Brain pericyte (primary cell): ENCODE measurements at regions not wholly inside any gene's neighbourhood (a gene's known extent, or its start where the extent isn't known, plus 50 kb on each side); places are given as distances from the start of the nearest gene placed in this dataset.
"Not testable (repeated sequence)": the region's sequence is repeated elsewhere in the genome, so short reads cannot be mapped to it uniquely, and the experiment has no call there.

Source experiments
- DNase-seq: peaks from one replicate; pipeline ENCODE4 v3.0.0-alpha.2; 2012; ENCODE audit warnings: low read depth, low spot score

DNA sequence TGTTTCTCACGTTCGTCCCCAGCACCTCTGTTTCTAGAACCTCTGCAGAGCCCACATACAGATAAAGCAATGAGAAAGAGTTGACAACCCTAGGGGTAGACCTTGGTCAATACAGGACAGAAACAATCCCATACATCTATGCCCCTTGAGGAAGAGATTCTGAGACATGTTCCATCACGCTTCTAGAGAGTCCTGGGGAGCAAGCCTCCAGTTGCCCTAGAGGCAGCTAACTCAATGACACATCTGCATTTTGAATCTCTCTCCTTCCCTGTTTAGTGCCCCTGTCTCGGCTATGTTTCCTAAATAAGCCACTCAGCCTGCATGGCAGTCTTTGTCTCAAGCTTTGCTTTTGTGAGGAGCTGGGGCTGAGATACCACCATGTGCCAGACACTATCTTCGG, 435.3 kb downstream of the CD83 start:
- DNase-seq, result no peak

DNA sequence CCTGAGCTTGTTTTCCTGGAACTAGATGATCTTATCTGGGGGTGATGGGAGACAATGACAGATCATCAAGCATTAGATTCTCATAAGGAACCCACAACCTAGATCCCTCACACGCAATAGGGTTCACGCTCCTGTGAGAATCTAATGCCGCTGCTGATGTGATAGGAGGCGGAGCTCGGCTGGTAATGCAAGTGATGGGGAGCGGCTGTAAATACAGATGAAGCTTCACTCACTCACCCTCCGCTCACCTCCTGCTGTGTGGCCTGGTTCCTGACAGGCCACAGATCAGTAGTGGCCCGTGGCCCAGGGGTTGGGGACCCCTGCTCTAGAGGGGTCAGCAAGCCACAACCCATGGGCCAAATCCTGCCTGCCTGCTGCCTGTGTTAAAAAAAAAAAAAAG, 435.9 kb downstream of the CD83 start:
- DNase-seq, result no peak

DNA sequence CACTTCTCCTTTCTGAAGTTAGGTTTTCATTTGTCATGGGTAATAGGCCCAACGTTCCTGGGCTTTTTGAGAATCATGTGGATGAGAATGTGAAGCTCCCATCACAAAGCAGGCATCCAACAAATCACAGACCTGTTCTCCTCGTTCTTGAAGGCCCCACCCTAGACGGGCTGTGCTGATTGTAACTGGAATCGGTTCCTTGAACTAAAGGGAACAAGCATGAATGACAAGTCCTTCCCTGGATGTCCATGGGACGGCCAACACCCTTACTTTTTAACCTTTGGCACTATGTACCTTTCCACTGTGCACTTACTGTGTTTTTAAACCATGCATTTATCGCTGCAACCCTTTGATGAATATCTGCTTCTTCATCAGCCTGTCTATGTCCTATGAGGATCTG, 438.2 kb downstream of the CD83 start:
- no peak for DNase-seq

DNA sequence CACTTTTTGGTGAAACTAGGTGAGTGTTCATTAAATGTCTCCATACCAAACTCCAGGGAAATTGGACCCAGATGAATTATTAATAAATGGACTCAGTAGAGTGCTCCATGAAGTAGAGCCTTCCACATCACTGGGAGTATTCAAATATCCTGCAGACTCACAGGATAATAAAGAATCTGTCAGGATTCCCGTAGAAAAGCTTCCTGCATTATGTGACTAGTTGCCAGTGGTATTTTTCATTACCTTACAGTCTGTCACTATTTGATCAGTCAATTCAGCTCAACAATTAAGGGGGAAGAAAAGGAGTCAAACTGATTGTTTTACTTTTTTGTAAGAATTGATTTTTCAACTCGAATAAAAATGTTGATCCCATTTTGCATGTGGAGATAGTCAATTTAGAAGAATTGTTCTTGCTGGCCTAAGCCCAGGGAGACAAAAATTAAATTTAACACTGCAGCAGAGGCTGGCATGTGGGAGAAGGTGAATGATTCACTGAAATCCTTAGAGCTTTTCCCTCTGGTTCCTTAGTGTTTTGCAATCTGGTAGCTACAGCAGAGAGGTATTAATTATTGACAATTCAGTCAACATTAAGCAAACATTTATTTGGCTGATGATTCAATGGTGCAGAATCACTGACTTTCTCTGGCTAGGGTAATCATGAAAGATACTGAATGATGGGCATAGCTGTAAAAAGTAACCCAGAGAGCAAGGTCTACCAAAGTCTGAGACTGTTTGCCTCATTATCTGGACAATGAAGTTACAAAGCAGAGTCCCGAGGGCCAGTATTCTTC, 442.4 kb downstream of the CD83 start:
- no peak for DNase-seq

DNA sequence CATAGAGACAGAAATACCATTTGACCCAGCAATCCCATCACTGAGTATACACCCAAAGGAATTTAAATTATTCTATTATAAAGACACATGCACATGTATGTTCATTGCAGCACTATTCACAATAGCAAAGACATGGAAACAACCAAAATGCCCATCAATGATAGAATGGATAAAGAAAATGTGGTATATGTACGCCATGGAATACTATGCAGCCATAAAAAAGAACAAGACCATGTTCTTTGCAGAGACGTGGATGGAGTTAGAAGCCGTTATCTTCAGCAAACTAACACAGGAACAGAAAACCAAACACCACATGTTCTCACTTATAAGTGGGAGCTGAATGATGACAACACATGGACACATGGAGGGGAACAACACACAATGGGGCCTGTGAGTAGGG, 444.0 kb downstream of the CD83 start:
- DNase-seq, result not testable (repeated sequence)

DNA sequence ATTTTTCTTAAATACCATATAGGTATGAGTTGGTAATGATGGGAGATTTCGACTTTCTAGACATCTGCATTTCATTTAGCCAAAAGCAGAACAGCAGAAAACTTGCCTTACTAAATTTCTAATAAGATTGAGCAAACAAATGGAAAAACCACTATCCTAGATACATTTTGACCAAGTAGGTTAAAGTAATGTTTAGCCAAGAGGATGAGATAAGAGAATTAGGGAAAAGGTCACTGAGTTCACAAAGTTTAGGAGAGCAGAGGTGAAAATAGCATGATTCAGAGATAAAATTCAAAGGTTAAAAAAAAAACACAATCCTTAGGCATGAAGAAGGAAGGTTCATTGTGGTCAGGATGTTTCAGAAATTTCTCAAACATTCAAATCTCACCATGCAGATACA, 450.3 kb downstream of the CD83 start:
- no peak for DNase-seq

DNA sequence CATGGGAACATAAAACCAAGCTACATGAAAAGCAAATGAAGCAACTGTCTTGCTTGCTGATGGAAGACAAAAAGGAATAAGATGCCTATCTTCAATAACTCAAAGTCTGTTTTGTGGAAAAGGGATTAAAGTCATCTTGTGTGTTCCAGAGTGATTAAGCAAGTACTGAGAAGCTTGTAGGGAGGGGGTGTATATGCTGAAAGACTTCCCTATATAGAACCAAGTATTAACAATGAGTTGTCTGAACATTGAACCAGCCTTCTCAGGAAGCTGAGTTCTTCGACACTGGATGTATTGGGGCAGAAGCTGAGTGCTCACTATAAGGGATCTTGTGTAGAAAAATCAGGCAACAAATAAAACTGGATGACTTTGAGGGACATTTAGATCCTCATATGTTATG, 451.8 kb downstream of the CD83 start:
- DNase-seq, result no peak

DNA sequence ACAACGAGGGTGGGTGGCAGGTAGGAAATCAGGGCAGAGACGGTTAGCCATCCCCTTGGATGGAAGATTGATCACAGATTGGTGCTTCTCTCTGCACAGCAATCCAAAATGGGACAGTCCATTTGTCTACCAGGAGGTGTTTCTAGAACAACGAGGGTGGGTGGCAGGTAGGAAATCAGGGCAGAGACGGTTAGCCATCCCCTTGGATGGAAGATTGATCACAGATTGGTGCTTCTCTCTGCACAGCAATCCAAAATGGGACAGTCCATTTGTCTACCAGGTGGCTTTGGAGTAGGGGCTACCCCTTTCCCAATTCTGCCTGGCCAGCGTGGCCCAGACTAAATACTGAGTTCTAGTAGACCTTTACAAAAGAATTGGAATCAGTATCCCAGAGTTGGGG, 452.3 kb downstream of the CD83 start:
- not testable (repeated sequence) for DNase-seq

DNA sequence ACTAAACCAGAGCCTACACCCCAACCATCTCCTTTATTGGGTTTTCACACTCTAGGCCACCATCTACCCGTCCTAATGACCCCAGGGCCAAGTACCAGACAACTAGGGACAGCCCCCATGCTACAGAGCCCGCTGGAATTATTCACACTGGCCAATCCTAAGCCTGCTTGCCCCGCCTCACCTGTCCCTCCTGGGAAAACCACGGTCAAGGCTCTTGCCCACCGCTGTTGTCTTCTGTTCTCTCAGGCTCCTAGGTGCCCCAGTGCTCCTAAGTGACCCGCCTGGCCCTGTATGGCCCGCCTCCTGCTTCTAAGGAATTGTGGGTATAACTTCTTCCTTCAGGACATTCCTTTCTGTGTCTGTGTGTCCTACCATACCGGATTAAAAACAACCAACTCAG, 453.4 kb downstream of the CD83 start:
- no peak for DNase-seq

DNA sequence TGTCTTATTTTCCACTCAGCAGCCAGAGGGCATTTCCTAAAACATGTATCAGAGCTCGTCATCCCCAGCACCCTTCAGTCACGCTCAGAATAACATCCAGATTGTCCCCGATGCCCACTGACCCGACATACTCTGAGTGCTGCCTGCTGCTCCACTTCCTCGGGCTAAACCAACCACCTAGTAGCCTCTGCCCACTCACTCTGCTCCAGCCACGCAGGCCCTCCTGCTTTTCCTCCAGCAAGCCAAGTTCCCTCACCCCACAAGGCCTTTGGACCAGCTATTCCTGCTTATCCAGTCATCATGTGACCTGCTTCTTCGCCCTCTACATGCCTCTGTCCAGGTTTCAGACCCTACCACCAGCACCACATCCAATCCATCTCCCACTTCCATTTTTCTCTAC, 454.2 kb downstream of the CD83 start:
- DNase-seq, result no peak

DNA sequence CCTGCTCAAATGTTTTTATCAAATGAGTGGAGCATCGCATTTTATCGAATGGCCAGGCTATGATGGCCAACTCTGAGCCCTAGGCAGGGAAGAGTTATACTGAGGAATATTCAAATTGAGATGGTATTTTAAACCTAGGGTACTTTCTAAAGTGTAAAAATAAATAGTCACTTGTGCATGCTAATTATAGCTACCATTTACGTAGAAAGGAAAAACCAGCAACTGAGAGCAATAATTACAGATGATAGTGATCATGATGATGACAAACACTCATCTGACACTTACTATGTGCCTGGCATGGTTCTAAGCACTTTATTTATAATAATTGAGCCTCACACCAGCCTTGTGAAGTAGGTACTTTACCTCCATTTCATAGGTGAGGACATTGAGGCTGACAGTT, 455.7 kb downstream of the CD83 start:
- no peak for DNase-seq

DNA sequence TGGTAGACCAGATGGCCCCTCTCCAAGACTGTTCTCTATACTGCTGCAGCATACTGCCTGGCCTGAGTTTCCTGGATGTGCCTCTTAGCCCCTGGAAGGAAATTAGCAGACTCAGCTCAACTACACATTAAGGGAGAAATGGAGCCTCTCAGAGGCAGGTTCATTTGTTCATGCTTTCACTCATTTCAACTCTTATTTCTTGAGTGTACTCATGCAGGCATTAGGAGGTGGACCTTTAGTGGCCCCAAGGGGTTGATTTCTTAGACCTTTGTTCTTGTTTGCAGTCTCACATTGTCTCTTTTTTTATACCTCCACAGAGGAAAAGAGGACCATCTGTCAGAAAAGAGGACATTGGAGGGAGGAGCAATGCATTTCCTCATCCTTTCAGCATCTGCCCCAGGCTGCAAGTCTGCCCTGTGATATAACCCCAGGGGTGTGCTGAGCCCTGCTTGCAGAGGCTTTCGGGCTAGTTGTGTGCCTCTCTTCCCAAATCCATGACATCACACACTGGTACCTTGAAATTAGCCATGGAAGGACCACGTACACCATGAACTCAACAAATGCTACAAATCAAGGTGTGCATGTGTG, 456.2 kb downstream of the CD83 start:
- DNase-seq, result no peak

DNA sequence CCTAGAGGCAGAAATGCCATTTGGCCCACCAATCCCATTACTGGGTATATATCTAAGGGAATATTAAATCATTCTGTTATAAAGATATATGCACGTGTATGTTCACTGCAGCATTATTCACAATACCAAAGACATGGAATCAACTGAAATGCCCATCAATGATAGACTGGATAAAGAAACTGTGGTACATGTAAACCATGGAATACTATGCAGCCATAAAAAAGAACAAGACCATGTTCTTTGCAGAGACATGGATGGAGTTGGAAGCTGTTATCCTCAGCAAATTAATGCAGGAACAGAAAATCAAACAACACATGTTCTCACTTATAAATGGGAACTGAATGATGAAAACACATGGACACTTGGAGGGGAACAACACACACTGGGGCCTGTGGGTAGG, 458.4 kb downstream of the CD83 start:
- DNase-seq, result no peak

DNA sequence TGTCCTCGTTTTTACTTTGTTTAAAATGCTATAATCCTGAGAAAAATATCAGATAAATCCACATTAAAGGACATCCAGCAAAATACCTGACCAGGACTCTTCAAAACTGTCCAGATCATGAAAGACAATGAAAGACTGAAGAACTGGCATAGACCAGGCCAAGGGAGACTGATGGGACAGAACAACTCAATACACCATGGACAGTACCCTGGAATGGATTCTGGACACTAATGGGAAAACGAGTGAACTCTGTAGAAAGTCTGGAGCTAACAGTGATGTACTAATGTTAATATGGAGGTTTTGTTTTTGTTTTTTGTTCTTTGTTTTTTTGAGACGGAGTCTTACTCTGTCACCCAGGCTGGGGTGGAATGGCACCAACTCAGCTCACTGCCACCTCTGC, 461.4 kb downstream of the CD83 start:
- no peak for DNase-seq

DNA sequence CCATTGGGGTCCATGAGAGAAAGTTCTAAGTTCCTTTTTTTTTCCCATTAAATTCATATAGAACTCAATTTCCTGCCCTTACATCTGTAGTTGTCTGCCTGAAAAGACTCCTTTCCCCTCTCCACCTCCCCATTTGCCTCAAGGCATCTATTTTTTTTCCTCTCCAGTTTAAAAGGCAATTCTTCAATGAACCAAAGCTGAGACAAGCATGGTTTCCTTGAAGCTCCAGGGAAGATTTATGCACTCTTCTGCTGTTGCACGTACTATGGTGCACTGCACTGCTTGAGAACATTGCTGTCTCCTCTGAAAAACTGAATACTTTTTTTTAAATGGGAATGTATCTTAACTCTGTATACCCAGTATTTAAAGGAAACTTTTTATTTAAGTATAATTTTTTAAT, 465.2 kb downstream of the CD83 start:
- no peak for DNase-seq

DNA sequence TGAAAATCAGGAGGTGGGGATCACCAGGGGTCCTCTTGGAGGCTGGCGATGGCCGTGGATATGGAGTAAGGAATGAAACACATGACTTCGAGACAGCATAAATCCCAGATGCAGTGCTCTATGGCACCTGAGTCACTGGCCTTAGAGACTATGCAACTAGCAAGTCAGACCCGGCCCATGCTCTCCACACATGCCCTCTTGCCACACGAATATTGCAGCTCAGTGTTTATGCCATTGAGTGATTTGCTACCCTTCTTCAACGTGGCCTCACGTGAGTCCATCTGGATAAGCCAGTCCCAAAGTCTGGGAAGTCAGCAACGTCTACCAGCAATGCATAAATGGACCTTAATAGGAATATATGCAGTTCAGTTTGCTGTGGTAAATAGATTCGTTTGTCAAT, 466.3 kb downstream of the CD83 start:
- DNase-seq, result no peak

DNA sequence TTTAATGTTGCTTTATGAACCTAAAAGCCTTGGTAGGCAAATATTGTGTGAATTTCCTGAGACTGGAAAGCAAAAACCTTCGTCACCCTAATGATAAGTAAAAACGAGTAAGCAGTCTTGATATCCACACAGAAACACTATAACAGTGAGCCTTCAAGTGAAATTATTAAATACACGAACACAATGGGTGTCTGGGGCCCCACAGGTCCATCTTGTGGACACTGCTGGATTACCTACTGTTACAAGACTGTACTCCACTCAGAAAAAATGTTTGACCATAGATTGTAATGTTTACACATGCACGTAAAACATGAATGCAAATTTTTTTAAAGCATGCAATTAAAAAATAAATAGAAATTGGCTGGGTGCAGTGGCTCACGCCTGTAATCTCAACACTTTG, 466.9 kb downstream of the CD83 start:
- no peak for DNase-seq

DNA sequence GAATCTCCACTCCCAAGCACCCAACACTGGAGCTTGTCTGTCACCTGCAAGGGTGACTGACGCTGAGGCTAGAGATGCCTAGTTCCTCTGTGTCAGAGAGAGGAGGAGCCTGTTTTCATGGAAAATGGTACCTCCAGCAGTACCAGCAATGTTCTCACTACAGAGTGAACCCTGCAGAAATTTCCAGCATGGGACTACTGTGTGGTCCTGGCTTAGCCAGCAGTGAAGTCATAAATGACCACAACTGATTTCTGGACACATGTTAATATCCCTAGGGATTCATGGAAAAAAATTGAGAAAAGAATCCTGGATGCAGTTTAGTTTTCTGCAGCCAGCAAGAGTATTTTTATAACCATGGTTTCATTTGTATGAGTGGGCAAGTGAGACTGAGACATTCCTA, 468.1 kb downstream of the CD83 start:
- no peak for DNase-seq

DNA sequence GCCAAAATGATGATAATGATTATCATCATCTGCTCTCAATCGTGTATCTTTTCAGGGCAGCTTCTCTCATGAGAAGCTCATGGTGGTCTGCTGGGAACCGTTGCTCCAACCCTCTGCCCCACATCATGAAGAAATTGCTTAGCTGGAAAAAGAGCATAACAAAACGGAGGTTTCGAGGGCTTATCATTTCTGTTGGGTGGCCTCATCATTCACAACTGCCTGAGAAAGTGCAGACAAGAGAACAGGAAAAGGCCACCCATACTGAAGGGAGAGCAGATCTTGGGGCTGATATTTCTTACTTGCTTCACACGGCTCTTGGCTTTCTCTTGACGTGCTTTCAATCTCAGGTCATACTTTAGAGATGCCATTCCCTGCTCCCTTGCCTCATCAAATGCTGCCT, 471.6 kb downstream of the CD83 start:
- DNase-seq, result no peak

DNA sequence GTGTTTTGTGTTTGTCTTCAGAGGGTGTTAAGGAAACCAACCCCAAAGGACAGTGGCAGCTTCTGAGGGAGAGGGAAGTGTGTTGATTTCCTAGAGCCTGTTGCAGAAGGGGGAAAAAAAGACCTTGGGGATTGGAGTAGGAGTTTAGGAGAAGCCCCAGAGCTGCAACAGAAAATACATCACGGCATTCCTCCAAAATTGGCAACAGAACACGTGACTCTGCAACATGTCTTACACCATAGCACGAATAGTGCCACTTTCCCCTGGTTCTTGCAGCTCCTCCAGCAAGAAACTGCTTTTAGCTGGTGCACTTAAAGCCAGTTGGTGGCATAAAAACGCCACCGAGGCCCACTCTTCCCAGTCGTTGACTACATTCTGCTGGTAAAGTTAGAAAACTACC, 473.0 kb downstream of the CD83 start:
- no peak for DNase-seq

DNA sequence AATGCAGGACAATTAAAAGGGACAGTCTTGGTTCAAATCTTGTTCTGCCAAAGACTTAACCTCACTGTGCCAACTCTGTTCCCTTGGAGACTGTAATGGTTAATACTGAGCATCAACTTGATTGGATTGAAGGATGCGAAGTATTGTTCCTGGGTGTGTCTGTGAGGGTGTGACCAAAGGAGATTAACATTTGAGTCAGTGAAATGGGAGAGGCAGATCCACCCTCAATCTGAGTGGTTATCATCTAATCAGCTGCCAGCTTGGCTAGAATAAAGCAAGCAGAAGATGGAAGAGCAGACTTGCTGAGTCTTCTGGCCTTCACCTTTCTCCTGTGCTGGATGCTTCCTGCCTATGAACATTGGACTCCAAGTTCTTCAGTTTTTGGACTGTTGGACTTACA, 474.4 kb downstream of the CD83 start:
- DNase-seq, result no peak

DNA sequence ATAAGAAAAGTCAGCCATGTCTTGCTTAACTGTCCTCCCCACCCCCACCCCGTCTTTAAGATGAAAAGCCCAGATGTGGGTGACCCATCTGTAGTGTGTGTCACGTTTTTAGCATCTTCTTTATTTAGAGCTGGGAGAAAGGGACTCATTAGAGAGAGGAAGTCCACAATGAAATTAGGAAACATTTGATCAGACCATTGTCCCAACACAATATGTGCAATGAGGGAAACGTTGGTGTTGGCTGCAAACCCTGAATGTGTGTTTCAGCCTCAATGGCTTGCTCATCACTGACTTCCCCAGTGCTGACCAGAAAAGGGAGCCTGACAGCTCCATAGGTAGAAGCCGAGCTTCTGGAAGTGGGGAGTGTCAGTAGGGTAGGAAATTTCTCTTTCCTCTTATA, 475.7 kb downstream of the CD83 start:
- no peak for DNase-seq

DNA sequence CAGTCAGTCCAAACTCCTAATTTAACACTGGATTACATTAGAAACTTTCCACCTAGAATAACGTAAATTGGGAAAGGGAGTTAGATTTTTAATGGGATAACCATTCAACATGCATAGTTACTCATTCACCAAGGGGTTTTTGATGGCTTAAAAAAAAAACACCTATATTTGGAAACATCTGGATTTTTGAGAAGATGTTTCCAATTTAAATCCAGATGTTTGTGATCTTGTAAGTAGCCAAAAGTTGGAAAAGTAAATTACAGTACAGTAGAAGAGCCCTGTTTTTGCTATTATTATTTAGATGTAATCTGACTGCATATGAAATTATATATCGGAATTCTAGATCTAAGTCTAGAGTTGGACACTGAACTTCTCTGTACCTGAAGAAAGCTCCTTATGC, 478.2 kb downstream of the CD83 start:
- DNase-seq, result no peak

DNA sequence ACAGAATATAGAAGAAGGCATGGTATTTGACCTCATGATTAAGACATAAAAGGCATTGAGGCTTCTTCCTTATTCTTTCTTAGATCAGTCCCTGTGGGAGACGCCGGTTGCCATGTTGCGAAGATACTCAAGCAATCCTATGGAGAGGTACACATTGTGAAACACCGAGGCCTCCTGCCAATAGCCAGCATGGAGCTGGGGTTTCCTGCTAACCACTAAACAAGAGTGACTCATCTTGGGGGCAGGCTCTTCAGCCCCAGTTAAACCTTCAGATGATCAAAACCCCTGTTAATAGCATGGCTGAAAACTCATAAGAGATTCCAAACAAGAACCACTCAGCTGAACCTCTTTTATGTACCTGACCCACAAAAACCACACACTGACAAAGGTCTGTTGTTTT, 478.8 kb downstream of the CD83 start:
- DNase-seq, result peak; percentile 64
